ENCODE measurements at regions not wholly inside any gene's neighbourhood (a gene's known extent, or its start where the extent isn't known, plus 50 kb on each side); places are given as distances from the start of the nearest gene placed in this dataset.
"Not testable (repeated sequence)": the region's sequence is repeated elsewhere in the genome, so short reads cannot be mapped to it uniquely, and the experiment has no call there.

GRCh38 chr6:109251839-109252238, 130.4 kb downstream of the CD164 start:
- Histone ChIP-seq H3K9me3 (ENCODE audit: insufficient read depth, low read depth, low read length) (no peaks in the 10 kb centered on the region), H3K27ac (ENCODE audit: low read length) (no peak overlapping the region), H3K4me3 (ENCODE audit: low read length) (peak overlapping the region; percentile 37; the same call in 1 of the 2 replicates), H3K27me3 (ENCODE audit: insufficient read depth, low read length) (no peaks in the 10 kb centered on the region), H3K4me1 (ENCODE audit: insufficient read depth, low read length) (peaks cover 4% of the 10 kb centered on the region; the same call in 1 of the 2 replicates), H3K9ac (ENCODE audit: low read depth, low read length) (no peak overlapping the region), H3K36me3 (ENCODE audit: insufficient read depth, low read depth, low read length) (no peaks in the 10 kb centered on the region)

GRCh38 chr6:109250544-109251156, 131.6 kb downstream of the CD164 start:
- H3K27me3 ChIP-seq (ENCODE audit: insufficient read depth, low read length); H3K36me3 ChIP-seq (ENCODE audit: insufficient read depth, low read depth, low read length); H3K27ac ChIP-seq (ENCODE audit: low read length); H3K9ac ChIP-seq (ENCODE audit: low read depth, low read length); H3K4me3 ChIP-seq (ENCODE audit: low read length); H3K9me3 ChIP-seq (ENCODE audit: insufficient read depth, low read depth, low read length); H3K4me1 ChIP-seq (ENCODE audit: insufficient read depth, low read length): not testable (repeated sequence)

GRCh38 chr6:109243863-109244825, 138.1 kb downstream of the CD164 start:
- Histone ChIP-seq H3K27me3 (ENCODE audit: insufficient read depth, low read length) (no peaks in the 10 kb centered on the region), H3K4me1 (ENCODE audit: insufficient read depth, low read length) (no peaks in the 10 kb centered on the region), H3K9ac (ENCODE audit: low read depth, low read length) (no peak overlapping the region), H3K9me3 (ENCODE audit: insufficient read depth, low read depth, low read length) (no peaks in the 10 kb centered on the region), H3K36me3 (ENCODE audit: insufficient read depth, low read depth, low read length) (no peaks in the 10 kb centered on the region), H3K27ac (ENCODE audit: low read length) (no peak overlapping the region), H3K4me3 (ENCODE audit: low read length) (no peak overlapping the region)

GRCh38 chr6:109242925-109243324, 139.3 kb downstream of the CD164 start:
- no peaks in the 10 kb centered on the region for H3K27me3 ChIP-seq (ENCODE audit: insufficient read depth, low read length)
- no peaks in the 10 kb centered on the region for H3K36me3 ChIP-seq (ENCODE audit: insufficient read depth, low read depth, low read length)
- no peak overlapping the region for H3K4me3 ChIP-seq (ENCODE audit: low read length)
- H3K9ac ChIP-seq (ENCODE audit: low read depth, low read length): no peak overlapping the region
- H3K27ac ChIP-seq (ENCODE audit: low read length): no peak overlapping the region
- no peaks in the 10 kb centered on the region for H3K9me3 ChIP-seq (ENCODE audit: insufficient read depth, low read depth, low read length)
- H3K4me1 ChIP-seq (ENCODE audit: insufficient read depth, low read length): no peaks in the 10 kb centered on the region

GRCh38 chr6:109242029-109242428, 140.2 kb downstream of the CD164 start:
- Histone ChIP-seq H3K9me3 (ENCODE audit: insufficient read depth, low read depth, low read length) (no peaks in the 10 kb centered on the region), H3K36me3 (ENCODE audit: insufficient read depth, low read depth, low read length) (no peaks in the 10 kb centered on the region), H3K4me1 (ENCODE audit: insufficient read depth, low read length) (no peaks in the 10 kb centered on the region), H3K27ac (ENCODE audit: low read length) (no peak overlapping the region), H3K4me3 (ENCODE audit: low read length) (no peak overlapping the region), H3K27me3 (ENCODE audit: insufficient read depth, low read length) (no peaks in the 10 kb centered on the region), H3K9ac (ENCODE audit: low read depth, low read length) (no peak overlapping the region)

- no peaks in the 10 kb centered on the region for H3K9me3 ChIP-seq (ENCODE audit: insufficient read depth, low read depth, low read length)
- H3K9ac ChIP-seq (ENCODE audit: low read depth, low read length): no peak overlapping the region
- no peaks in the 10 kb centered on the region for H3K36me3 ChIP-seq (ENCODE audit: insufficient read depth, low read depth, low read length)
- H3K27ac ChIP-seq (ENCODE audit: low read length): no peak overlapping the region
- H3K4me3 ChIP-seq (ENCODE audit: low read length): no peak overlapping the region
- H3K4me1 ChIP-seq (ENCODE audit: insufficient read depth, low read length): no peaks in the 10 kb centered on the region; the same call in 1 of the 2 replicates
- no peaks in the 10 kb centered on the region for H3K27me3 ChIP-seq (ENCODE audit: insufficient read depth, low read length)
These were observed 141.1 kb downstream of the CD164 start for GRCh38 chr6:109241199-109241598.

GRCh38 chr6:109240370-109241084, 141.7 kb downstream of the CD164 start:
- Histone ChIP-seq H3K4me1 (ENCODE audit: insufficient read depth, low read length) (no peaks in the 10 kb centered on the region; the same call in 1 of the 2 replicates), H3K4me3 (ENCODE audit: low read length) (no peak overlapping the region), H3K27ac (ENCODE audit: low read length) (no peak overlapping the region), H3K9ac (ENCODE audit: low read depth, low read length) (no peak overlapping the region), H3K9me3 (ENCODE audit: insufficient read depth, low read depth, low read length) (no peaks in the 10 kb centered on the region), H3K36me3 (ENCODE audit: insufficient read depth, low read depth, low read length) (no peaks in the 10 kb centered on the region), H3K27me3 (ENCODE audit: insufficient read depth, low read length) (no peaks in the 10 kb centered on the region)

GRCh38 chr6:109239651-109240321, 142.5 kb downstream of the CD164 start:
- Histone ChIP-seq H3K27ac (ENCODE audit: low read length) (no peak overlapping the region), H3K9me3 (ENCODE audit: insufficient read depth, low read depth, low read length) (no peaks in the 10 kb centered on the region), H3K9ac (ENCODE audit: low read depth, low read length) (no peak overlapping the region), H3K27me3 (ENCODE audit: insufficient read depth, low read length) (no peaks in the 10 kb centered on the region), H3K36me3 (ENCODE audit: insufficient read depth, low read depth, low read length) (no peaks in the 10 kb centered on the region), H3K4me3 (ENCODE audit: low read length) (no peak overlapping the region), H3K4me1 (ENCODE audit: insufficient read depth, low read length) (no peaks in the 10 kb centered on the region; the same call in 1 of the 2 replicates)

- no peak overlapping the region for H3K4me3 ChIP-seq (ENCODE audit: low read length)
- H3K9me3 ChIP-seq (ENCODE audit: insufficient read depth, low read depth, low read length): no peaks in the 10 kb centered on the region
- H3K27ac ChIP-seq (ENCODE audit: low read length): no peak overlapping the region
- no peaks in the 10 kb centered on the region; the same call in 1 of the 2 replicates for H3K4me1 ChIP-seq (ENCODE audit: insufficient read depth, low read length)
- H3K27me3 ChIP-seq (ENCODE audit: insufficient read depth, low read length): no peaks in the 10 kb centered on the region
- no peaks in the 10 kb centered on the region for H3K36me3 ChIP-seq (ENCODE audit: insufficient read depth, low read depth, low read length)
- no peak overlapping the region for H3K9ac ChIP-seq (ENCODE audit: low read depth, low read length)
These were observed 143.1 kb downstream of the CD164 start for GRCh38 chr6:109239160-109239559.

GRCh38 chr6:109238396-109238795, 143.1 kb downstream of the CEP57L1 start:
- no peak overlapping the region for H3K9ac ChIP-seq (ENCODE audit: low read depth, low read length)
- no peak overlapping the region for H3K4me3 ChIP-seq (ENCODE audit: low read length)
- no peaks in the 10 kb centered on the region; the same call in 1 of the 2 replicates for H3K4me1 ChIP-seq (ENCODE audit: insufficient read depth, low read length)
- no peaks in the 10 kb centered on the region for H3K27me3 ChIP-seq (ENCODE audit: insufficient read depth, low read length)
- no peak overlapping the region for H3K27ac ChIP-seq (ENCODE audit: low read length)
- H3K36me3 ChIP-seq (ENCODE audit: insufficient read depth, low read depth, low read length): no peaks in the 10 kb centered on the region
- H3K9me3 ChIP-seq (ENCODE audit: insufficient read depth, low read depth, low read length): no peaks in the 10 kb centered on the region

GRCh38 chr6:109237986-109238329, 142.7 kb downstream of the CEP57L1 start:
- Histone ChIP-seq H3K9ac (ENCODE audit: low read depth, low read length) (no peak overlapping the region), H3K27ac (ENCODE audit: low read length) (no peak overlapping the region), H3K4me1 (ENCODE audit: insufficient read depth, low read length) (no peaks in the 10 kb centered on the region; the same call in 1 of the 2 replicates)

More at GRCh38 chr6:109237986-109238329, 142.7 kb downstream of the CEP57L1 start:
- Histone ChIP-seq H3K27me3 (ENCODE audit: insufficient read depth, low read length) (no peaks in the 10 kb centered on the region), H3K4me3 (ENCODE audit: low read length) (no peak overlapping the region), H3K36me3 (ENCODE audit: insufficient read depth, low read depth, low read length) (no peaks in the 10 kb centered on the region), H3K9me3 (ENCODE audit: insufficient read depth, low read depth, low read length) (no peaks in the 10 kb centered on the region)

Data from iPS-20b (cell line).